ENCODE measurements at regions not wholly inside any gene's neighbourhood (a gene's known extent, or its start where the extent isn't known, plus 50 kb on each side); places are given as distances from the start of the nearest gene placed in this dataset.

DNA sequence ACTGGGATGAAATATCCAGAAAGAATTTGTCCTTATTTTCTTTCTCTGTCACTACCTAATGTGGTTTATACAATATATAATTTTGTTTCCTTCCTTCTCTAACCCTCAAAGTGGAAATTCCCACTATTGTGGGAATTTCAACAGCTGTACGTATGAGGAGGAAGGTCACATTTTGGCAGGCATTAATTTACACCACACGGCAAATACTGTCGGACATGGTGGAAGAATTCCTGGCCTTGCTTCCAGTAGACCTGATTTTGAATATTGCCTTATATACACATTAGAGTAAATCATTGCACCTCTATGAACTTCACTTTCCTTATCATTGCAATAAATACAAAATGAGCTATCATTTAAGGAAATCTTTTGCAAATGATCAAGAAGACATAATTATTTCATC lies 358.1 kb upstream of the ETAA1 start:
- CTCF ChIA-PET = interaction anchor here (0.6 kb wide), 1 partner anchor 438 kb away, joined by 3 read pairs; no protein-coding TSS in a partner anchor
- Histone ChIP-seq H3K9me1 (replicated peaks; ENCODE audit: control insufficient read depth, extremely low read depth, insufficient read depth, low read length) (no peaks in the 10 kb centered on the region), H4K20me1 (replicated peaks; ENCODE audit: control insufficient read depth, extremely low read depth, insufficient read depth, low read length) (no peaks in the 10 kb centered on the region)

More for the DNA sequence above, 358.1 kb upstream of the ETAA1 start:
- Histone ChIP-seq H3K4me2 (ENCODE audit: insufficient read depth, low read length) (no peak overlapping the region), H3K4me1 (ENCODE audit: control insufficient read depth, extremely low read depth, insufficient read depth, low read length) (no peaks in the 10 kb centered on the region), H3K4me3 (replicated peaks in 1 of 3; ENCODE audit: insufficient read depth in 1 of 3, low read depth in 1 of 3, low read length in 3 of 3) (no peak overlapping the region), H3K9ac (replicated peaks; ENCODE audit: extremely low read depth, insufficient read depth, low read length) (no peak overlapping the region), H2AFZ (ENCODE audit: low read depth, low read length) (no peak overlapping the region), H3K79me2 (ENCODE audit: control insufficient read depth, insufficient read depth, low read length) (no peaks in the 10 kb centered on the region), H3K9me3 (replicated peaks; ENCODE audit: control insufficient read depth, insufficient read depth, low read length) (no peaks in the 10 kb centered on the region), H3K36me3 (ENCODE audit: control insufficient read depth in 2 of 2, extremely low read depth in 1 of 2, insufficient read depth in 2 of 2, low read length in 2 of 2) (no peaks in the 10 kb centered on the region), H3K27ac (ENCODE audit: insufficient read depth, low read depth, low read length) (no peak overlapping the region), H3K27me3 (ENCODE audit: control insufficient read depth in 2 of 2, insufficient read depth in 2 of 2, low read length in 2 of 2) (no peaks in the 10 kb centered on the region)
- BruUV-seq (replicated peaks) = no TSS peak
- POLR2A ChIA-PET = no interaction called here
- intact Hi-C loops (cut with micrococcal nuclease) = no loop called here
- TF ChIP-seq EZH2 (IDR thresholded peaks at IDR 0.05; ENCODE audit: borderline replicate concordance, low read depth, low read length, severe bottlenecking) (no peak), JUN (IDR thresholded peaks at IDR 0.05; ENCODE audit: borderline replicate concordance, insufficient read depth, insufficient read length, low read depth) (no peak), POLR2A (IDR thresholded peaks at IDR 0.05; ENCODE audit: low read depth, low read length) (no peak), FOS (IDR thresholded peaks at IDR 0.05; ENCODE audit: borderline replicate concordance, insufficient read depth, low read length) (no peak), MYC (IDR thresholded peaks at IDR 0.05; ENCODE audit: low read depth, low read length) (no peak), POLR2AphosphoS5 (IDR thresholded peaks at IDR 0.05; ENCODE audit: insufficient read depth, low read depth, low read length) (no peak), GATA2 (IDR thresholded peaks at IDR 0.05; ENCODE audit: insufficient read depth, insufficient read length, low read depth, low read length) (no peak)
- TF ChIP-seq, protein P1, sequence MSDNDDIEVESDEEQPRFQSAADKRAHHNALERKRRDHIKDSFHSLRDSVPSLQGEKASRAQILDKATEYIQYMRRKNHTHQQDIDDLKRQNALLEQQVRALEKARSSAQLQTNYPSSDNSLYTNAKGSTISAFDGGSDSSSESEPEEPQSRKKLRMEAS (IDR thresholded peaks at IDR 0.05; ENCODE audit: insufficient read depth, insufficient read length) = no peak
- TF ChIP-seq, protein P2, sequence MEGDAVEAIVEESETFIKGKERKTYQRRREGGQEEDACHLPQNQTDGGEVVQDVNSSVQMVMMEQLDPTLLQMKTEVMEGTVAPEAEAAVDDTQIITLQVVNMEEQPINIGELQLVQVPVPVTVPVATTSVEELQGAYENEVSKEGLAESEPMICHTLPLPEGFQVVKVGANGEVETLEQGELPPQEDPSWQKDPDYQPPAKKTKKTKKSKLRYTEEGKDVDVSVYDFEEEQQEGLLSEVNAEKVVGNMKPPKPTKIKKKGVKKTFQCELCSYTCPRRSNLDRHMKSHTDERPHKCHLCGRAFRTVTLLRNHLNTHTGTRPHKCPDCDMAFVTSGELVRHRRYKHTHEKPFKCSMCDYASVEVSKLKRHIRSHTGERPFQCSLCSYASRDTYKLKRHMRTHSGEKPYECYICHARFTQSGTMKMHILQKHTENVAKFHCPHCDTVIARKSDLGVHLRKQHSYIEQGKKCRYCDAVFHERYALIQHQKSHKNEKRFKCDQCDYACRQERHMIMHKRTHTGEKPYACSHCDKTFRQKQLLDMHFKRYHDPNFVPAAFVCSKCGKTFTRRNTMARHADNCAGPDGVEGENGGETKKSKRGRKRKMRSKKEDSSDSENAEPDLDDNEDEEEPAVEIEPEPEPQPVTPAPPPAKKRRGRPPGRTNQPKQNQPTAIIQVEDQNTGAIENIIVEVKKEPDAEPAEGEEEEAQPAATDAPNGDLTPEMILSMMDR (IDR thresholded peaks at IDR 0.05; ENCODE audit: extremely low read depth in 1 of 2, insufficient read depth in 1 of 2, low read depth in 1 of 2, low read length in 2 of 2) = no peak
- FAIRE-seq (no peak), DNase-seq (ENCODE audit: low read depth, low spot score) (no peak)
- dilution Hi-C loops (cut with MboI; ENCODE audit: extremely low pct_ligation_motif_present, low sequenced_read_pairs) = no loop called here

Data from endothelial cell of umbilical vein (primary cell).